ENCODE measurements at regions not wholly inside any gene's neighbourhood (a gene's known extent, or its start where the extent isn't known, plus 50 kb on each side); places are given as distances from the start of the nearest gene placed in this dataset.

- Histone ChIP-seq H3K27ac (no peak overlapping the region), H3K4me1 (peaks cover 0 to 17% (median 0%) of the 10 kb centered on the region in 3 donors), H3K9me3 (peaks cover 0 to 10% (median 5%) of the 10 kb centered on the region in 3 donors), H3K36me3 (no peaks in the 10 kb centered on the region), H3K4me3 (peak overlapping the region in 1 of 4 donors; percentile 5), H3K27me3 (peaks cover 0 to 85% (median 0%) of the 10 kb centered on the region in 4 donors)
- DNase-seq, result no peak
- intact Hi-C loops (cut with DNase I), result no loop called here
- 34 to 42% methylated on average over 8 of the region's 8 CpGs for WGBS, 2 donors
- TF ChIP-seq CTCF (IDR thresholded peaks at IDR 0.05), result no peak
- TF ChIP-seq POLR2A (IDR thresholded peaks at IDR 0.05), result no peak
Measured at GRCh38 chr7:68688416-68689086, 909.7 kb upstream of the AUTS2 start.

- intact Hi-C loops (cut with DNase I), result no loop called here
- Histone ChIP-seq H3K27me3 (peaks cover 0 to 85% (median 0%) of the 10 kb centered on the region in 4 donors), H3K4me1 (peaks cover 0 to 17% (median 0%) of the 10 kb centered on the region in 3 donors), H3K9me3 (peaks cover 0 to 5% (median 5%) of the 10 kb centered on the region in 3 donors), H3K36me3 (no peaks in the 10 kb centered on the region), H3K4me3 (peak overlapping the region in 1 of 4 donors; percentile 5), H3K27ac (no peak overlapping the region)
- 26 to 58% methylated on average over 5 of the region's 5 CpGs for WGBS, 2 donors
- TF ChIP-seq CTCF (IDR thresholded peaks at IDR 0.05) (no peak), POLR2A (IDR thresholded peaks at IDR 0.05) (no peak)
- no peak for DNase-seq
Measured at GRCh38 chr7:68689087-68689433, 909.2 kb upstream of the AUTS2 start.

GRCh38 chr7:68691261-68692216, 906.7 kb upstream of the AUTS2 start:
- H3K4me3 ChIP-seq, result no peak overlapping the region
- H3K4me1 ChIP-seq, result peaks cover 0 to 17% (median 0%) of the 10 kb centered on the region in 3 donors
- no peak overlapping the region for H3K27ac ChIP-seq
- no peaks in the 10 kb centered on the region for H3K9me3 ChIP-seq
- no peaks in the 10 kb centered on the region for H3K36me3 ChIP-seq
- TF ChIP-seq CTCF (IDR thresholded peaks at IDR 0.05), result no peak
- H3K27me3 ChIP-seq, result peaks cover 0 to 85% (median 0%) of the 10 kb centered on the region in 4 donors
- no peak for DNase-seq
- WGBS, 2 donors, result 36 to 37% methylated on average over 11 to 12 of the region's 12 CpGs
- intact Hi-C loops (cut with DNase I), result no loop called here

- no peaks in the 10 kb centered on the region for H3K9me3 ChIP-seq
- H3K4me1 ChIP-seq, result peaks cover 0 to 17% (median 0%) of the 10 kb centered on the region in 3 donors
- DNase-seq, result no peak
- 80 to 88% methylated on average over 3 to 4 of the region's 4 CpGs for WGBS, 2 donors
- no peaks in the 10 kb centered on the region for H3K36me3 ChIP-seq
- no peak overlapping the region for H3K4me3 ChIP-seq
- intact Hi-C loops (cut with DNase I), result no loop called here
- TF ChIP-seq POLR2A (IDR thresholded peaks at IDR 0.05), result no peak
- TF ChIP-seq CTCF (IDR thresholded peaks at IDR 0.05), result no peak
- peaks cover 0 to 85% (median 0%) of the 10 kb centered on the region in 4 donors for H3K27me3 ChIP-seq
- H3K27ac ChIP-seq, result no peak overlapping the region
Measured at GRCh38 chr7:68692511-68692910, 905.8 kb upstream of the AUTS2 start.

- peaks cover 0 to 4% (median 0%) of the 10 kb centered on the region in 3 donors for H3K4me1 ChIP-seq
- no peak overlapping the region for H3K4me3 ChIP-seq
- DNase-seq, result no peak
- peaks cover 0 to 93% (median 0%) of the 10 kb centered on the region in 4 donors for H3K27me3 ChIP-seq
- 21 to 27% methylated on average over 1 of the region's 1 CpG for WGBS, 2 donors
- intact Hi-C loops (cut with DNase I), result no loop called here
- H3K9me3 ChIP-seq, result no peaks in the 10 kb centered on the region
- H3K27ac ChIP-seq, result no peak overlapping the region
- TF ChIP-seq CTCF (IDR thresholded peaks at IDR 0.05), result no peak
- no peak for TF ChIP-seq POLR2A (IDR thresholded peaks at IDR 0.05)
- H3K36me3 ChIP-seq, result no peaks in the 10 kb centered on the region
Measured at GRCh38 chr7:68694656-68695055, 903.6 kb upstream of the AUTS2 start.
